GM12874 (cell line): ENCODE measurements at regions not wholly inside any gene's neighbourhood (a gene's known extent, or its start where the extent isn't known, plus 50 kb on each side); places are given as distances from the start of the nearest gene placed in this dataset.

ENCODE experiments used
- TF ChIP-seq, protein P1 (sequence below): IDR thresholded peaks from 2 replicates; pipeline ENCODE4 v1.5.1; 2011; ENCODE audit warnings: low read depth, mild to moderate bottlenecking, control low read depth, low read length, moderate library complexity; ENCODE audit not compliant: insufficient read depth

DNA sequence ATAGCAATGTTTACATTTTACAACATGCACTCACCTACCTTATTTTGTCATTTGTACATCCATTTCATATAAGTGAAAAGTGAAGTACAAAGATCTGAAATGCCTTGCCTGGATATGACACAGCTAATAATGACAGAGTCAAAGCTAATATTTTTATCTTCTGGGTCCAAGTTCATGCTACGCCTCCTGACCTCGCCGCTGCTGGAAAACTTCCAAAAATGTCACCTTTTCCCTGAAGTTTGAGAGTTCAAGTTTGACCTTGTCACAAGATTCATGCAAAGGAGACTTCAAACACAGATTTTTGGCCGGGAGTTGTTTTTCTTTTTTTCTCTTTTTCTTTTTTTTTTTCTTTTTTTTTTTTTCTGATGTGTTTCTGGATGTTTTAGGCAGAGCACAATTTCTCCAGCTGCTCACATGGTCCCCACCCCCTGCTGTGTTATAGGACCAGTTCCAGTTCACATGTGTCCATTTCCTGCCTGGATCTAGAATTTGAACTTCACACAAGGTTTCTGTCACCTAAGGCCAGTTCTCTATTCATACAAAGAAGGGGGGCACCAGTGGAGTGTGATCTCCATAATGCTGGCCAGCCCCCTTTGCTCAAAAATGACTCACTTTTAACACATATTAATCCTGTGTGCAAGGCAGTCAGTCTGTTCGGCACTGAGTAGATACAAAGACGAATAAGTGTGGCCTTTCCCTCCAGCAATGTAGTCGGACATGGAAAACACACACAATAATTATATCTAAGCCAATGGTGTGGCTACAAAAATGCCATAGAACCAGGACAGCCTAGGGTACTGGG lies 546.8 kb downstream of the BUD13 start:
- TF ChIP-seq, protein P1, sequence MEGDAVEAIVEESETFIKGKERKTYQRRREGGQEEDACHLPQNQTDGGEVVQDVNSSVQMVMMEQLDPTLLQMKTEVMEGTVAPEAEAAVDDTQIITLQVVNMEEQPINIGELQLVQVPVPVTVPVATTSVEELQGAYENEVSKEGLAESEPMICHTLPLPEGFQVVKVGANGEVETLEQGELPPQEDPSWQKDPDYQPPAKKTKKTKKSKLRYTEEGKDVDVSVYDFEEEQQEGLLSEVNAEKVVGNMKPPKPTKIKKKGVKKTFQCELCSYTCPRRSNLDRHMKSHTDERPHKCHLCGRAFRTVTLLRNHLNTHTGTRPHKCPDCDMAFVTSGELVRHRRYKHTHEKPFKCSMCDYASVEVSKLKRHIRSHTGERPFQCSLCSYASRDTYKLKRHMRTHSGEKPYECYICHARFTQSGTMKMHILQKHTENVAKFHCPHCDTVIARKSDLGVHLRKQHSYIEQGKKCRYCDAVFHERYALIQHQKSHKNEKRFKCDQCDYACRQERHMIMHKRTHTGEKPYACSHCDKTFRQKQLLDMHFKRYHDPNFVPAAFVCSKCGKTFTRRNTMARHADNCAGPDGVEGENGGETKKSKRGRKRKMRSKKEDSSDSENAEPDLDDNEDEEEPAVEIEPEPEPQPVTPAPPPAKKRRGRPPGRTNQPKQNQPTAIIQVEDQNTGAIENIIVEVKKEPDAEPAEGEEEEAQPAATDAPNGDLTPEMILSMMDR: no peak

DNA sequence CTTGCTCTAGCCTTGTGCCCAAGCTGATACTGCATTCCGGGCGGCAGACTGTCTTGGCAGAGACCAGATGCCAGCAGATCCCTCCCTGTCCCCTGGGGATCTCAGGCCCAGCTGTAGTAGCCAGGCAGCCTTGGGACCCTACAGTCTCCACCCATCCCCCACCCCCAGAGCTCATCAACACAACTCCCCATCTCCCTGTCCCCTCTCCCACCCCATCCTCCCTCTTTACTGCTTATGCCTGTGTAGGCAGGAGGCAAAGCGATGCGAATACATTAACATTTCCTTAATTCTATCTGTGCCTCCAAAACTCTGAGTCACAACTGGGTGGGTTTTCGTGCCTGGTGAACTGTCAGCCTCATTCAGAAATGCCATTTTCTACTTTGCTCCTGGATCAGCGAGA lies 547.6 kb downstream of the BUD13 start:
- TF ChIP-seq, protein P1: no peak

DNA sequence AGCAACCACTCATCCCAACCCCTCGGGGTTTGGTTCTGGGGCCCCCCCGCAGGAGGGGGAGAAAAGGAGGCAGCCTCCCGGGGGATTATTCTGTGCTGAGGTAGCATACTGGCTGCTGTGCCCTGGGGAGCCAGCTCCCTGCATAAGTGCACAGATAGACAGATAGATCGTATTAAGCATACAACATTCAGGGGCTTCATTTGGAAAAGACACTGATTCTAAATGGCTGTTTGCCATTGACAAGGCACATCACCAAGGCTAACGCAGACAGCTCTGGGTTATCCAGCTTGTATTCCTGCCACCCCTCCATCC lies 547.9 kb downstream of the BUD13 start:
- TF ChIP-seq, protein P1: no peak

DNA sequence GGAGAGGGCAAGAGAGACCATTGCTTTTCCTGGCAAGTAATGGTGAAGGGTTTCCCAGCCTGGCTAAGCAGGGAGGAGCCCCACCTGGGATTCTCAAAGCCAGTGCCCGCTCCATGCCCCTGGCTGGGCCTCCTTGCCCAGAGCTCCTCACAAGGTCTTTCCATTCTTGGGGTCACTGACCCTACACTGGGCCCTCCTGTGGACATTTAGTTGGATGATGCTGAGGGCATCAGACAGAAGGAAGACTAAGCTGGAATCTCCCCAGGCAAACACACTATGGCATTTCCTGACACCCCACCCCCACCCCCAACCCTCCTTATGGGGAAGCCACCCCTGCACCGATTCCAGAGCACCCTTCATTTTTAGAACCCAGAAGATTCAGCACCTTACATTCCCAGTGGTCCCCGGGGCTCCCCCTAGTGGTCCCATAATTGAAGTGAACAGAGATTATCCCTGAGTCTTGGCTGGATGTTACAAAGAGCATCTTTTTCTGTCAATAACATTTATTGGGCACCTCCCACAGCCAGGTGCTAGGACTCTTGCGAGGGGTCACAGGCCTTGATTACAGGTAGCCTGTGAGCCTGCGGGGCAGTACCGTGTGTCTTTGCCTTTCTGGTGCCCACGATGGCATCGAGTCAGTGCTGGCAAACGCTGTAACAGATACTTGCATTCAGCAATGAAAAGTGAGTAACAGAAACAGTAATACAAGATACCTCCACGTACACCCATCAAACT lies 548.5 kb downstream of the BUD13 start:
- TF ChIP-seq, protein P1: peak; percentile 70

DNA sequence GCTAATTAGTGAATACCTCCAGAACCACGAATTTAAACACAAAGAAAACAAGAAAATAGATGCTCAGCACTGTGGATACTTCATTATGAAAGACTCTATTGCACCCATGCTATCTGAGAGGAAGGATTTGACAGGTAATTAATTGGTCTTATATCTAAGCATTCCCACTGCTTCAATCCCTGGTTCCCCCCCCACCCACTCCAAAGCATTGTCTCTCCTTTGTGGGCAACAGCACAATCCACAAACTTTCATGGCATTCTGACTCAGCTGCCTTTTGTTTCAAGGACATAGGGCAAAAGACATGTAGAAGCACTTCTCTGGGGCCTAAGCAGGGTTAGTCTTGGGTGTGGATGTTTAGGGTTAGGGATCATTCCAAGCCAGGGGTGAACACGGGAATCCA lies 551.4 kb downstream of the BUD13 start:
- TF ChIP-seq, protein P1: no peak

DNA sequence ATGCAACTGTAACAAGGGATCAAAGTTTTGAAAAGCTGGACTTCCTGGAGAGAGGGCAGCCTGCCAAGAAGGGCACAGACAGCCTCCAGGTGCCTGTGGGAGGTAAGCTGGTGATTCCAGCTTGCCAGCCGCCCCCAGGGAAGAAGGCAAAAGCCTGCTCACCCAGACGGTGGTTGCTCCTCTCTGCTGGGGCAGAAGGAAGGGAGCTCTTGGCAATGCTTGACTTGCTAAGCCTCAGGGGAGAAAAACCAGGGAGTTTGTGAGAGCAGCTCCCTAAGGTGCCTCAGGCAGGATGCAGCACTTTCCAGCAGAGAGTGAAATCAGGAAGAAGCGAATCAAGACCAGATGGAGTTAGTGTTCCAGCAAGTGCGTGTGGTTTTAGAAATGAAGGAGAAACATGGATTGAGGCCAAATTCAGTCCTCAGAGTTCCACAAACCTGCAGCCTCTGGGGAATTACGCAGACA lies 553.6 kb downstream of the BUD13 start:
- TF ChIP-seq, protein P1: no peak

DNA sequence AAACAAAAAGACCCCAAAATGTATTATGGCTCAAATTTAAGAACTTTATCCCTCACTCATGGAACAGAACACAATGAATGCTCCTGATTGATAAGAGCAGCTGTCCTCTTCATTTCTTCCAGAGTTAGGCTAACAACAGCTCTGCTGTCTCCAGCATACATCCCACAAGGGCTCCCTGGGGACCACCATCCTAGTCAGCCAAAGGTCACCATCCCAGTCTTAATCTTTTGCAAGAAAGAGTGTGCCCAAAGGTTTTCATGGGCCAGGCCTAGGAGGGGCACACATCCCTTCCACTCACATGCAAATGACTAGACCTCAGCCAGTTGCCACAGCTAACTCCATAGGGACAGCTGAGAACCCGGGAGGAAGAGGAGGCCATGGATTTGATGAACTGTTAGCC lies 555.3 kb downstream of the BUD13 start:
- TF ChIP-seq, protein P1: no peak
